ENCODE measurements at regions not wholly inside any gene's neighbourhood (a gene's known extent, or its start where the extent isn't known, plus 50 kb on each side); places are given as distances from the start of the nearest gene placed in this dataset.
A peak's percentile ranks its signal among the peaks of the same experiment; 100 is the strongest.

DNA sequence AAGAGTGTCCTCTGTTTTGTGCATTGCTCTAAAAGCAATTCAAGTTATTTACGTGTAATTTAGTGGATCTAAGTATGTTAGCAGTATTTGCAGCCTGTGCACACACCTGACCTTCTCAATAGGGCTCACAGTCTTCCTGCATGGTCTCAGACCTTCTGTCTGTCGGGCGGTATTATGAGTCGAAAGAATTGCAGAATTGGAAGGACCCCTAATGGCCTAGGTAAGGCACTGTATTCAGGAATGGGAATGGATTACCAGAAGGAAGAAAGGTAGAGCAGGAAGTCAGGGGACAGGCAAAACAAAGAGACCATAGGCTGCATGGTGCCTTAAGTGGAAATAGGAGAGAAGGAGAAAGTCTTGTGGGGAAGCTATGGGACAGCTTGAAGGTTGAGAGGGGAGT, 341.6 kb downstream of the VRK1 start:
- TF ChIP-seq, protein P1, sequence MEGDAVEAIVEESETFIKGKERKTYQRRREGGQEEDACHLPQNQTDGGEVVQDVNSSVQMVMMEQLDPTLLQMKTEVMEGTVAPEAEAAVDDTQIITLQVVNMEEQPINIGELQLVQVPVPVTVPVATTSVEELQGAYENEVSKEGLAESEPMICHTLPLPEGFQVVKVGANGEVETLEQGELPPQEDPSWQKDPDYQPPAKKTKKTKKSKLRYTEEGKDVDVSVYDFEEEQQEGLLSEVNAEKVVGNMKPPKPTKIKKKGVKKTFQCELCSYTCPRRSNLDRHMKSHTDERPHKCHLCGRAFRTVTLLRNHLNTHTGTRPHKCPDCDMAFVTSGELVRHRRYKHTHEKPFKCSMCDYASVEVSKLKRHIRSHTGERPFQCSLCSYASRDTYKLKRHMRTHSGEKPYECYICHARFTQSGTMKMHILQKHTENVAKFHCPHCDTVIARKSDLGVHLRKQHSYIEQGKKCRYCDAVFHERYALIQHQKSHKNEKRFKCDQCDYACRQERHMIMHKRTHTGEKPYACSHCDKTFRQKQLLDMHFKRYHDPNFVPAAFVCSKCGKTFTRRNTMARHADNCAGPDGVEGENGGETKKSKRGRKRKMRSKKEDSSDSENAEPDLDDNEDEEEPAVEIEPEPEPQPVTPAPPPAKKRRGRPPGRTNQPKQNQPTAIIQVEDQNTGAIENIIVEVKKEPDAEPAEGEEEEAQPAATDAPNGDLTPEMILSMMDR (IDR thresholded peaks at IDR 0.05; ENCODE audit: poor library complexity, severe bottlenecking), result peak; percentile 43
- TF ChIP-seq POLR2AphosphoS5 (IDR thresholded peaks at IDR 0.05), result no peak
- TF ChIP-seq EZH2 (IDR thresholded peaks at IDR 0.05; ENCODE audit: borderline replicate concordance, insufficient read depth, low read length, poor library complexity, severe bottlenecking), result no peak
- TF ChIP-seq EP300 (conservative IDR thresholded peaks at IDR 0.05; ENCODE audit: poor library complexity, severe bottlenecking), result no peak
- no peak for TF ChIP-seq TAF1 (IDR thresholded peaks at IDR 0.05; ENCODE audit: low read depth)
- TF ChIP-seq, protein P2, sequence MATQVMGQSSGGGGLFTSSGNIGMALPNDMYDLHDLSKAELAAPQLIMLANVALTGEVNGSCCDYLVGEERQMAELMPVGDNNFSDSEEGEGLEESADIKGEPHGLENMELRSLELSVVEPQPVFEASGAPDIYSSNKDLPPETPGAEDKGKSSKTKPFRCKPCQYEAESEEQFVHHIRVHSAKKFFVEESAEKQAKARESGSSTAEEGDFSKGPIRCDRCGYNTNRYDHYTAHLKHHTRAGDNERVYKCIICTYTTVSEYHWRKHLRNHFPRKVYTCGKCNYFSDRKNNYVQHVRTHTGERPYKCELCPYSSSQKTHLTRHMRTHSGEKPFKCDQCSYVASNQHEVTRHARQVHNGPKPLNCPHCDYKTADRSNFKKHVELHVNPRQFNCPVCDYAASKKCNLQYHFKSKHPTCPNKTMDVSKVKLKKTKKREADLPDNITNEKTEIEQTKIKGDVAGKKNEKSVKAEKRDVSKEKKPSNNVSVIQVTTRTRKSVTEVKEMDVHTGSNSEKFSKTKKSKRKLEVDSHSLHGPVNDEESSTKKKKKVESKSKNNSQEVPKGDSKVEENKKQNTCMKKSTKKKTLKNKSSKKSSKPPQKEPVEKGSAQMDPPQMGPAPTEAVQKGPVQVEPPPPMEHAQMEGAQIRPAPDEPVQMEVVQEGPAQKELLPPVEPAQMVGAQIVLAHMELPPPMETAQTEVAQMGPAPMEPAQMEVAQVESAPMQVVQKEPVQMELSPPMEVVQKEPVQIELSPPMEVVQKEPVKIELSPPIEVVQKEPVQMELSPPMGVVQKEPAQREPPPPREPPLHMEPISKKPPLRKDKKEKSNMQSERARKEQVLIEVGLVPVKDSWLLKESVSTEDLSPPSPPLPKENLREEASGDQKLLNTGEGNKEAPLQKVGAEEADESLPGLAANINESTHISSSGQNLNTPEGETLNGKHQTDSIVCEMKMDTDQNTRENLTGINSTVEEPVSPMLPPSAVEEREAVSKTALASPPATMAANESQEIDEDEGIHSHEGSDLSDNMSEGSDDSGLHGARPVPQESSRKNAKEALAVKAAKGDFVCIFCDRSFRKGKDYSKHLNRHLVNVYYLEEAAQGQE (IDR thresholded peaks at IDR 0.05; ENCODE audit: borderline replicate concordance), result no peak
- no peak for TF ChIP-seq MXI1 (conservative IDR thresholded peaks at IDR 0.05; ENCODE audit: poor library complexity, severe bottlenecking)
- TF ChIP-seq RAD21 (conservative IDR thresholded peaks at IDR 0.05), result peak; percentile 50

Measured in neural cell (in vitro differentiated cells).